WTC11 (cell line): ENCODE measurements at regions not wholly inside any gene's neighbourhood (a gene's known extent, or its start where the extent isn't known, plus 50 kb on each side); places are given as distances from the start of the nearest gene placed in this dataset.

Source experiments
- ATAC-seq: fragments of 200-7000 bp; cut with Tn5 transposase; 2 replicates; pipeline ENCODE4 v1.10.0; 2021; ENCODE audit warnings: mild to moderate bottlenecking, moderate library complexity
- CTCF ChIA-PET: fragments of 300-600 bp; sonication (Branson Sonifier 250); formaldehyde crosslinking; loops from one replicate; lab custom pipeline; 2021; ENCODE audit warnings: antibody characterized with exemption; lab: Charles Lee
- POLR2A ChIA-PET: fragments of 350-600 bp; sonication (Branson Sonifier 250); formaldehyde crosslinking; loops from one replicate; lab custom pipeline; 2021; ENCODE audit warnings: antibody characterized with exemption; lab: Charles Lee
- DNase-seq: peaks from one replicate; pipeline ENCODE4 v3.0.0; 2021; ENCODE audit warnings: low spot score
- H3K27ac Mint-ChIP-seq: 2 replicates; pipeline ENCODE4 v1.8.0; 2021; ENCODE audit warnings: mixed read lengths
- H3K27me3 Mint-ChIP-seq: 2 replicates; pipeline ENCODE4 v1.8.0; 2021; ENCODE audit warnings: low read depth, mild to moderate bottlenecking, moderate library complexity, mixed read lengths
- H3K36me3 Mint-ChIP-seq: 2 replicates; pipeline ENCODE4 v1.8.0; 2021; ENCODE audit warnings: mixed read lengths
- H3K4me1 Mint-ChIP-seq: 2 replicates; pipeline ENCODE4 v1.8.0; 2022; ENCODE audit warnings: mixed read lengths
- H3K4me3 Mint-ChIP-seq: 2 replicates; pipeline ENCODE4 v1.8.0; 2021; ENCODE audit warnings: mild to moderate bottlenecking, moderate library complexity, mixed read lengths
- H3K9me3 Mint-ChIP-seq: 2 replicates; pipeline ENCODE4 v1.8.0; 2021; ENCODE audit warnings: mixed read lengths
- ATF1 ChIP-seq: sonication (generic); formaldehyde crosslinking; IDR thresholded peaks from 2 replicates; pipeline ENCODE4 v1.8.1; 2023; ENCODE audit warnings: mild to moderate bottlenecking, moderate library complexity, missing genetic modification reagents
- ERG ChIP-seq: fragments of 250-450 bp; sonication (Bioruptor Pico); IDR thresholded peaks from 2 replicates; pipeline ENCODE4 v1.8.0; 2021; ENCODE audit warnings: mild to moderate bottlenecking
- KAT7 ChIP-seq: sonication (generic); formaldehyde crosslinking; IDR thresholded peaks from 2 replicates; pipeline ENCODE4 v1.8.1; 2023; ENCODE audit warnings: missing genetic modification reagents, mild to moderate bottlenecking, borderline replicate concordance
- MXD4 ChIP-seq: fragments of 250-450 bp; sonication (Bioruptor Pico); IDR thresholded peaks from 2 replicates; pipeline ENCODE4 v1.8.0; 2021; ENCODE audit warnings: mild to moderate bottlenecking, moderate library complexity, borderline replicate concordance
- NR1H2 ChIP-seq: sonication (generic); formaldehyde crosslinking; IDR thresholded peaks from 2 replicates; pipeline ENCODE4 v1.9.0; 2021; ENCODE audit warnings: mild to moderate bottlenecking, moderate library complexity, missing genetic modification reagents
- PREB ChIP-seq: sonication (generic); formaldehyde crosslinking; IDR thresholded peaks from 2 replicates; pipeline ENCODE4 v1.8.1; 2022; ENCODE audit warnings: mild to moderate bottlenecking, missing genetic modification reagents, moderate library complexity, borderline replicate concordance
- SP1 ChIP-seq: sonication (generic); formaldehyde crosslinking; conservative IDR thresholded peaks from 2 replicates; pipeline ENCODE4 v1.8.1; 2022; ENCODE audit warnings: missing genetic modification reagents
- TCF7 ChIP-seq: sonication (generic); formaldehyde crosslinking; IDR thresholded peaks from 2 replicates; pipeline ENCODE4 v1.8.0; 2022; ENCODE audit warnings: mild to moderate bottlenecking, low read depth, missing genetic modification reagents, moderate library complexity
- TP53 ChIP-seq: sonication (generic); formaldehyde crosslinking; IDR thresholded peaks from 2 replicates; pipeline ENCODE4 v1.8.1; 2023; ENCODE audit warnings: mild to moderate bottlenecking, missing genetic modification reagents
- USF2 ChIP-seq: sonication (generic); formaldehyde crosslinking; IDR thresholded peaks from 2 replicates; pipeline ENCODE4 v1.8.1; 2023; ENCODE audit warnings: mild to moderate bottlenecking, missing genetic modification reagents, moderate library complexity
- ZNF121 ChIP-seq: sonication (generic); formaldehyde crosslinking; IDR thresholded peaks from 2 replicates; pipeline ENCODE4 v1.8.0; 2023; ENCODE audit warnings: missing genetic modification reagents
- ZNF138 ChIP-seq: sonication (generic); formaldehyde crosslinking; conservative IDR thresholded peaks from 2 replicates; pipeline ENCODE4 v1.8.1; 2022; ENCODE audit warnings: mild to moderate bottlenecking, moderate library complexity, missing genetic modification reagents
- ZNF219 ChIP-seq: sonication (generic); formaldehyde crosslinking; IDR thresholded peaks from 2 replicates; pipeline ENCODE4 v1.8.0; 2023; ENCODE audit warnings: missing genetic modification reagents, mild to moderate bottlenecking, borderline replicate concordance
- ZNF416 ChIP-seq: fragments of 250-450 bp; sonication (Bioruptor Pico); IDR thresholded peaks from 2 replicates; pipeline ENCODE4 v1.9.0; 2021; ENCODE audit warnings: mild to moderate bottlenecking, inconsistent platforms
- TF ChIP-seq, protein P1 (sequence below): sonication (generic); formaldehyde crosslinking; IDR thresholded peaks from 2 replicates; pipeline ENCODE4 v1.8.1; 2023; ENCODE audit warnings: mild to moderate bottlenecking, missing genetic modification reagents
- TF ChIP-seq, protein P2 (sequence below): sonication (generic); formaldehyde crosslinking; IDR thresholded peaks from 2 replicates; pipeline ENCODE4 v1.8.1; 2023; ENCODE audit warnings: mild to moderate bottlenecking, missing genetic modification reagents, borderline replicate concordance
- TF ChIP-seq, protein P3 (sequence below): sonication (generic); formaldehyde crosslinking; conservative IDR thresholded peaks from 2 replicates; pipeline ENCODE4 v1.8.1; 2022; ENCODE audit warnings: mild to moderate bottlenecking, missing genetic modification reagents

- no peak for DNase-seq
- CTCF ChIA-PET, result no interaction called here
- Mint-ChIP-seq H3K4me1 (no peaks in the 10 kb centered on the region), H3K27ac (no peak overlapping the region), H3K27me3 (no peaks in the 10 kb centered on the region), H3K4me3 (no peak overlapping the region), H3K9me3 (peaks cover 20% of the 10 kb centered on the region), H3K36me3 (peaks cover 7% of the 10 kb centered on the region)
- POLR2A ChIA-PET, result no interaction called here
- TF ChIP-seq, protein P1, sequence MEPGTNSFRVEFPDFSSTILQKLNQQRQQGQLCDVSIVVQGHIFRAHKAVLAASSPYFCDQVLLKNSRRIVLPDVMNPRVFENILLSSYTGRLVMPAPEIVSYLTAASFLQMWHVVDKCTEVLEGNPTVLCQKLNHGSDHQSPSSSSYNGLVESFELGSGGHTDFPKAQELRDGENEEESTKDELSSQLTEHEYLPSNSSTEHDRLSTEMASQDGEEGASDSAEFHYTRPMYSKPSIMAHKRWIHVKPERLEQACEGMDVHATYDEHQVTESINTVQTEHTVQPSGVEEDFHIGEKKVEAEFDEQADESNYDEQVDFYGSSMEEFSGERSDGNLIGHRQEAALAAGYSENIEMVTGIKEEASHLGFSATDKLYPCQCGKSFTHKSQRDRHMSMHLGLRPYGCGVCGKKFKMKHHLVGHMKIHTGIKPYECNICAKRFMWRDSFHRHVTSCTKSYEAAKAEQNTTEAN, result no peak
- TF ChIP-seq ZNF138 (CRISPR knock-in tag), result no peak
- TF ChIP-seq, protein P2, sequence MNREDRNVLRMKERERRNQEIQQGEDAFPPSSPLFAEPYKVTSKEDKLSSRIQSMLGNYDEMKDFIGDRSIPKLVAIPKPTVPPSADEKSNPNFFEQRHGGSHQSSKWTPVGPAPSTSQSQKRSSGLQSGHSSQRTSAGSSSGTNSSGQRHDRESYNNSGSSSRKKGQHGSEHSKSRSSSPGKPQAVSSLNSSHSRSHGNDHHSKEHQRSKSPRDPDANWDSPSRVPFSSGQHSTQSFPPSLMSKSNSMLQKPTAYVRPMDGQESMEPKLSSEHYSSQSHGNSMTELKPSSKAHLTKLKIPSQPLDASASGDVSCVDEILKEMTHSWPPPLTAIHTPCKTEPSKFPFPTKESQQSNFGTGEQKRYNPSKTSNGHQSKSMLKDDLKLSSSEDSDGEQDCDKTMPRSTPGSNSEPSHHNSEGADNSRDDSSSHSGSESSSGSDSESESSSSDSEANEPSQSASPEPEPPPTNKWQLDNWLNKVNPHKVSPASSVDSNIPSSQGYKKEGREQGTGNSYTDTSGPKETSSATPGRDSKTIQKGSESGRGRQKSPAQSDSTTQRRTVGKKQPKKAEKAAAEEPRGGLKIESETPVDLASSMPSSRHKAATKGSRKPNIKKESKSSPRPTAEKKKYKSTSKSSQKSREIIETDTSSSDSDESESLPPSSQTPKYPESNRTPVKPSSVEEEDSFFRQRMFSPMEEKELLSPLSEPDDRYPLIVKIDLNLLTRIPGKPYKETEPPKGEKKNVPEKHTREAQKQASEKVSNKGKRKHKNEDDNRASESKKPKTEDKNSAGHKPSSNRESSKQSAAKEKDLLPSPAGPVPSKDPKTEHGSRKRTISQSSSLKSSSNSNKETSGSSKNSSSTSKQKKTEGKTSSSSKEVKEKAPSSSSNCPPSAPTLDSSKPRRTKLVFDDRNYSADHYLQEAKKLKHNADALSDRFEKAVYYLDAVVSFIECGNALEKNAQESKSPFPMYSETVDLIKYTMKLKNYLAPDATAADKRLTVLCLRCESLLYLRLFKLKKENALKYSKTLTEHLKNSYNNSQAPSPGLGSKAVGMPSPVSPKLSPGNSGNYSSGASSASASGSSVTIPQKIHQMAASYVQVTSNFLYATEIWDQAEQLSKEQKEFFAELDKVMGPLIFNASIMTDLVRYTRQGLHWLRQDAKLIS (CRISPR knock-in tag), result no peak
- TF ChIP-seq ZNF219 (CRISPR knock-in tag), result no peak
- no peak for TF ChIP-seq TP53 (CRISPR knock-in tag)
- ATAC-seq, result no peak
These were observed 343.6 kb downstream of the CSNK1G3 start for GRCh38 chr5:123855609-123856008.

DNA sequence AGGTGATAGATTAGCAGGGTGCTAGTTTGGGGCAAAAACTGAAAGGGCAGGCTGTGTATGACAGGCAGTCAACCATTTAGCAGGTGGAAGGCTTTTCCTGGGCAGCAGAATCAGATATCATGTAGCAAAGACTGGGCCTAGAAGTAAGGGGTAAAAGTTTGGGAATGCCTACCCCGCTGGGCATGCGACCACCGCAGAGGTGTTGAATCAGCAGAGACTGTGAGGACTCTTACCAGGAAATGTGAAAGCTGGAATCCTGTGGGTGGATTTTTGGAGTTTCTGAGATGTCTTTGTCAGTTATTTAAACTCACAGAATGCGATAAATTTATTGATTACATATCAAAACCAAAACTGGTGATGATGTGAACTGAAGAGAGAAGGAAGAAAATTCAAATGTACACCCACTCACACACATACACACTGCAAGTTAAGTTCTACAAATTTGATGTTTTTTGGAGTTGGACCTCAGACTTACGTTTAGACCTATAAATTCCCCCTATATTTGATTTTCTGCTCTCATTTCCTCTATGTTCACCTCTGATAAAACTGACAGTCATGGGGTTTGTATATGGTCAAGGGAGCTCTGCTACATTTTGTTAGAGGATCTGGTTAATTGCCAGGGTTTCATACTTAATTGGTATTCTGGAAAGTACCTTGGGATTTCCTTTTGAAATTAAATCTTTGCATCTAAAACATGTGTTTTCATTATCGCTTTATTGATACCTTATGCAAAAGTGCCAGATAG is 333.6 kb downstream of the CSNK1G3 start:
- H3K27me3 Mint-ChIP-seq, result no peaks in the 10 kb centered on the region
- POLR2A ChIA-PET, result no interaction called here
- 0 out of 2 replicates have a peak, but pooled peaks cover 2% of the 10 kb centered on the region for H3K36me3 Mint-ChIP-seq
- TF ChIP-seq, protein P2 (CRISPR knock-in tag), result no peak
- no peak for TF ChIP-seq ATF1
- TF ChIP-seq, protein P3, sequence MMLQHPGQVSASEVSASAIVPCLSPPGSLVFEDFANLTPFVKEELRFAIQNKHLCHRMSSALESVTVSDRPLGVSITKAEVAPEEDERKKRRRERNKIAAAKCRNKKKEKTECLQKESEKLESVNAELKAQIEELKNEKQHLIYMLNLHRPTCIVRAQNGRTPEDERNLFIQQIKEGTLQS (CRISPR knock-in tag), result no peak
- TF ChIP-seq ZNF121 (CRISPR knock-in tag), result no peak
- TF ChIP-seq TCF7, result no peak
- TF ChIP-seq KAT7, result no peak
- TF ChIP-seq NR1H2 (CRISPR knock-in tag), result no peak
- no peak for TF ChIP-seq SP1 (CRISPR knock-in tag)
- TF ChIP-seq ERG, result no peak
- TF ChIP-seq PREB, result no peak
- no peak for TF ChIP-seq MXD4 (CRISPR knock-in tag)
- no peak for TF ChIP-seq ZNF416 (CRISPR knock-in tag)
- TF ChIP-seq USF2, result no peak
- TF ChIP-seq, all 79 proteins: peak for 0
- H3K9me3 Mint-ChIP-seq, result peaks cover 21% of the 10 kb centered on the region
- no peak overlapping the region for H3K27ac Mint-ChIP-seq
- no peak overlapping the region for H3K4me3 Mint-ChIP-seq
- DNase-seq (no peak), ATAC-seq (no peak)
- no peaks in the 10 kb centered on the region for H3K4me1 Mint-ChIP-seq
- CTCF ChIA-PET, result no interaction called here
